HEK293T (cell line): ENCODE measurements at regions not wholly inside any gene's neighbourhood (a gene's known extent, or its start where the extent isn't known, plus 50 kb on each side); places are given as distances from the start of the nearest gene placed in this dataset.

Experiments used
- FOXA1 ChIP-seq: fragments of 450-650 bp; IDR thresholded peaks from 2 replicates; pipeline ENCODE4 v1.6.1; 2016; ENCODE audit warnings: mild to moderate bottlenecking
- FOXK2 ChIP-seq: fragments of 450-650 bp; IDR thresholded peaks from 2 replicates; pipeline ENCODE4 v1.6.1; 2016; ENCODE audit warnings: mild to moderate bottlenecking
- HDGF ChIP-seq: fragments of 450-650 bp; IDR thresholded peaks from 2 replicates; pipeline ENCODE4 v1.6.1; 2017; ENCODE audit warnings: antibody characterized with exemption, borderline replicate concordance
- NFRKB ChIP-seq: fragments of 450-650 bp; IDR thresholded peaks from 2 replicates; pipeline ENCODE4 v1.6.1; 2016; ENCODE audit warnings: mild to moderate bottlenecking, moderate library complexity
- ZNF384 ChIP-seq: fragments of 450-650 bp; IDR thresholded peaks from 2 replicates; pipeline ENCODE4 v1.6.1; 2016

GRCh38 chr5:171668097-171668412, 117.6 kb upstream of the SMIM23 start:
- TF ChIP-seq FOXA1 (no peak), ZNF384 (no peak), NFRKB (no peak), HDGF (no peak), FOXK2 (no peak)
